Skeletal muscle satellite cell (primary cell): ENCODE measurements at regions not wholly inside any gene's neighbourhood (a gene's known extent, or its start where the extent isn't known, plus 50 kb on each side); places are given as distances from the start of the nearest gene placed in this dataset.
A peak's percentile ranks its signal among the peaks of the same experiment; 100 is the strongest.

Experiments
- H3K27me3 ChIP-seq: 2 replicates; pipeline ENCODE4 v1.7.0; 2013; ENCODE audit warnings: low read length; ENCODE audit not compliant: control insufficient read depth, insufficient read depth
- H3K36me3 ChIP-seq: 2 replicates; pipeline ENCODE4 v1.7.0; 2013; ENCODE audit warnings: mild to moderate bottlenecking, control low read depth, low read length; ENCODE audit not compliant: insufficient read depth
- H3K4me1 ChIP-seq: 2 replicates; pipeline ENCODE4 v1.7.0; 2013; ENCODE audit warnings: low read length; ENCODE audit not compliant: control insufficient read depth, insufficient read depth
- H3K4me2 ChIP-seq: 2 replicates; pipeline ENCODE4 v1.7.0; 2013; ENCODE audit warnings: mild to moderate bottlenecking, low read length
- H3K4me3 ChIP-seq: 2 replicates; pipeline ENCODE4 v1.7.0; 2013; ENCODE audit warnings: low read length
- H3K9ac ChIP-seq: 2 replicates; pipeline ENCODE4 v1.7.0; 2013; ENCODE audit warnings: mild to moderate bottlenecking, low read depth, low read length, moderate library complexity
- H3K9me3 ChIP-seq: replicated peaks from 2 replicates; pipeline ENCODE4 v1.7.0; 2013; ENCODE audit warnings: mild to moderate bottlenecking, control low read depth, low read length

GRCh38 chr13:75945841-75946482, 309.8 kb downstream of the LMO7 start:
- no peak overlapping the region for H3K4me2 ChIP-seq

GRCh38 chr13:75938811-75939560, 302.9 kb downstream of the LMO7 start:
- Histone ChIP-seq H3K9me3 (no peaks in the 10 kb centered on the region), H3K36me3 (no peaks in the 10 kb centered on the region), H3K4me1 (peaks cover 25% of the 10 kb centered on the region), H3K9ac (no peak overlapping the region), H3K27me3 (no peaks in the 10 kb centered on the region), H3K4me3 (no peak overlapping the region), H3K4me2 (no peak overlapping the region)

More at GRCh38 chr13:75945841-75946482, 309.8 kb downstream of the LMO7 start:
- Histone ChIP-seq H3K9ac (no peak overlapping the region), H3K36me3 (no peaks in the 10 kb centered on the region), H3K27me3 (no peaks in the 10 kb centered on the region), H3K4me1 (peaks cover 12% of the 10 kb centered on the region), H3K9me3 (no peaks in the 10 kb centered on the region), H3K4me3 (no peak overlapping the region)

- no peaks in the 10 kb centered on the region for H3K9me3 ChIP-seq
- H3K9ac ChIP-seq, result no peak overlapping the region
- no peak overlapping the region for H3K4me2 ChIP-seq
- peaks cover 25% of the 10 kb centered on the region for H3K4me1 ChIP-seq
- H3K36me3 ChIP-seq, result no peaks in the 10 kb centered on the region
- no peaks in the 10 kb centered on the region for H3K27me3 ChIP-seq
- H3K4me3 ChIP-seq, result no peak overlapping the region
Observed at GRCh38 chr13:75936791-75937190, 300.7 kb downstream of the LMO7 start.

- no peaks in the 10 kb centered on the region for H3K36me3 ChIP-seq
- H3K9ac ChIP-seq, result no peak overlapping the region
- H3K27me3 ChIP-seq, result no peaks in the 10 kb centered on the region
- H3K4me3 ChIP-seq, result no peak overlapping the region
- no peak overlapping the region for H3K4me2 ChIP-seq
- H3K4me1 ChIP-seq, result peaks cover 25% of the 10 kb centered on the region
- no peaks in the 10 kb centered on the region for H3K9me3 ChIP-seq
Observed at GRCh38 chr13:75935805-75936204, 299.7 kb downstream of the LMO7 start.

- Histone ChIP-seq H3K9me3 (no peaks in the 10 kb centered on the region), H3K27me3 (no peaks in the 10 kb centered on the region), H3K4me3 (no peak overlapping the region), H3K4me2 (peak overlapping the region; percentile 13), H3K4me1 (peaks cover 25% of the 10 kb centered on the region), H3K9ac (no peak overlapping the region), H3K36me3 (no peaks in the 10 kb centered on the region)
Observed at GRCh38 chr13:75934889-75935288, 298.8 kb downstream of the LMO7 start.

GRCh38 chr13:75932636-75933035, 296.5 kb downstream of the LMO7 start:
- no peak overlapping the region for H3K4me3 ChIP-seq
- H3K4me2 ChIP-seq, result no peak overlapping the region
- H3K36me3 ChIP-seq, result no peaks in the 10 kb centered on the region
- H3K27me3 ChIP-seq, result no peaks in the 10 kb centered on the region
- H3K4me1 ChIP-seq, result peaks cover 14% of the 10 kb centered on the region
- H3K9ac ChIP-seq, result no peak overlapping the region
- H3K9me3 ChIP-seq, result no peaks in the 10 kb centered on the region

GRCh38 chr13:75931116-75931515, 295.0 kb downstream of the LMO7 start:
- Histone ChIP-seq H3K36me3 (no peaks in the 10 kb centered on the region), H3K4me2 (no peak overlapping the region), H3K9me3 (no peaks in the 10 kb centered on the region), H3K9ac (no peak overlapping the region), H3K27me3 (no peaks in the 10 kb centered on the region), H3K4me1 (peaks cover 14% of the 10 kb centered on the region), H3K4me3 (no peak overlapping the region)

- no peak overlapping the region for H3K4me2 ChIP-seq
- no peak overlapping the region for H3K9ac ChIP-seq
- H3K4me1 ChIP-seq, result no peaks in the 10 kb centered on the region
- no peaks in the 10 kb centered on the region for H3K27me3 ChIP-seq
- H3K4me3 ChIP-seq, result no peak overlapping the region
- H3K9me3 ChIP-seq, result no peaks in the 10 kb centered on the region
- H3K36me3 ChIP-seq, result no peaks in the 10 kb centered on the region
Observed at GRCh38 chr13:75929076-75929475, 292.9 kb downstream of the LMO7 start.

- H3K9me3 ChIP-seq, result no peaks in the 10 kb centered on the region
- H3K27me3 ChIP-seq, result no peaks in the 10 kb centered on the region
- no peak overlapping the region for H3K9ac ChIP-seq
- H3K4me1 ChIP-seq, result no peaks in the 10 kb centered on the region
- no peaks in the 10 kb centered on the region for H3K36me3 ChIP-seq
- H3K4me2 ChIP-seq, result no peak overlapping the region
- H3K4me3 ChIP-seq, result no peak overlapping the region
Observed at GRCh38 chr13:75927183-75927669, 291.1 kb downstream of the LMO7 start.

GRCh38 chr13:75920536-75920935, 284.4 kb downstream of the LMO7 start:
- Histone ChIP-seq H3K27me3 (no peaks in the 10 kb centered on the region), H3K9ac (no peak overlapping the region), H3K36me3 (no peaks in the 10 kb centered on the region), H3K4me2 (no peak overlapping the region), H3K4me1 (no peaks in the 10 kb centered on the region), H3K4me3 (no peak overlapping the region), H3K9me3 (no peaks in the 10 kb centered on the region)

GRCh38 chr13:75919660-75920199, 283.6 kb downstream of the LMO7 start:
- no peaks in the 10 kb centered on the region for H3K27me3 ChIP-seq
- H3K4me1 ChIP-seq, result peaks cover under 1% of the 10 kb centered on the region

More at GRCh38 chr13:75919660-75920199, 283.6 kb downstream of the LMO7 start:
- no peak overlapping the region for H3K4me2 ChIP-seq
- no peaks in the 10 kb centered on the region for H3K36me3 ChIP-seq
- no peaks in the 10 kb centered on the region for H3K9me3 ChIP-seq
- no peak overlapping the region for H3K9ac ChIP-seq
- H3K4me3 ChIP-seq, result no peak overlapping the region
